ENCODE measurements at regions not wholly inside any gene's neighbourhood (a gene's known extent, or its start where the extent isn't known, plus 50 kb on each side); places are given as distances from the start of the nearest gene placed in this dataset.

- Histone ChIP-seq H3K9me2 (ENCODE audit: insufficient read depth) (0 out of 2 replicates have a peak, but pooled peaks cover 4% of the 10 kb centered on the region), H3K27ac (ENCODE audit: low read depth) (no peak overlapping the region), H3F3A (replicated peaks; ENCODE audit: low read depth) (no peaks in the 10 kb centered on the region), H3K27me3 (ENCODE audit: insufficient read depth) (no peaks in the 10 kb centered on the region), H3K4me2 (no peak overlapping the region), H3K4me1 (ENCODE audit: insufficient read depth) (peaks cover 3% of the 10 kb centered on the region; the same call in 1 of the 2 replicates), H2AFZ (no peak overlapping the region), H3K4me3 (no peak overlapping the region), H3K36me3 (ENCODE audit: insufficient read depth) (no peaks in the 10 kb centered on the region), H4K20me1 (replicated peaks; ENCODE audit: insufficient read depth) (no peaks in the 10 kb centered on the region), H3K79me2 (replicated peaks; ENCODE audit: insufficient read depth) (no peaks in the 10 kb centered on the region)
- DNase-seq (ENCODE audit: low spot score) (no peak), ATAC-seq (no peak)
- H3K27ac Mint-ChIP-seq, result no peak overlapping the region
- TF ChIP-seq ETS1 (IDR thresholded peaks at IDR 0.05) (no peak), ZNF462 (CRISPR knock-in tag; IDR thresholded peaks at IDR 0.05) (no peak), CREB1 (CRISPR knock-in tag; IDR thresholded peaks at IDR 0.05; ENCODE audit: low read depth) (no peak), EZH2 (IDR thresholded peaks at IDR 0.05; ENCODE audit: low read depth, unreplicated experiment) (no peak), REST (IDR thresholded peaks at IDR 0.05; ENCODE audit: unreplicated experiment) (no peak), POLR2AphosphoS5 (IDR thresholded peaks at IDR 0.05; ENCODE audit: low read depth) (no peak), ZNF331 (CRISPR knock-in tag; IDR thresholded peaks at IDR 0.05; ENCODE audit: low read depth) (no peak), ZNF114 (CRISPR knock-in tag; IDR thresholded peaks at IDR 0.05) (no peak)
- H3K36me3 Mint-ChIP-seq (ENCODE audit: low read depth), result no peaks in the 10 kb centered on the region; the same call in 2 of the 3 replicates
- no peaks in the 10 kb centered on the region; the same call in 2 of the 3 replicates for H3K9me3 Mint-ChIP-seq
- 0 out of 3 replicates have a peak, but pooled peaks cover 2% of the 10 kb centered on the region for H3K4me1 Mint-ChIP-seq
- no peak overlapping the region for H3K4me3 Mint-ChIP-seq
- H3K27me3 Mint-ChIP-seq (ENCODE audit: insufficient read depth, low read depth, poor library complexity), result peaks cover 2% of the 10 kb centered on the region
Observed at GRCh38 chr2:107588181-107588580, 238.5 kb upstream of the RGPD4 start.
